TTC549 (cell line): ENCODE measurements at regions not wholly inside any gene's neighbourhood (a gene's known extent, or its start where the extent isn't known, plus 50 kb on each side); places are given as distances from the start of the nearest gene placed in this dataset.

Source experiments
- FAIRE-seq: peaks from 2 replicates; lab custom pipeline; 2012; peaks lifted over from hg19 to GRCh38; lab: Jason Lieb, UNC

DNA sequence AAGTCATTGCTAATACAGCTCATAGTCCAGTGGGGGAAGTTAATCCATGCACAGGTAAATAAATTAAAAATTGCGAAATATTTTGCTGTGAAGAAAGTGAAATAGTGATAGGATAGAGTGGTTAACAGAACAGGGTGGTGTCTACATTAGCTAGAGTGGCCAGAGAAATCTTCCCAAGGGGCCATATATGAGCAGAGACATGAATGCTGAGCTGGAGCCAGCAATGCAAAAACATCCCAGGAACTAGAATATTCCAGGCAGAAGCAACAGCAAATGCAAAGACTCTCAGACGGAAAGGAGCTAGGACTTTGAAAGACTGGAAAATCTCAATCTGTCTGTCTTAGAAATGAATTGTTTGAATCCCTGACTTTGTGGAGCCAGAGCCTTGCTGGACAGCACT, 1221.6 kb downstream of the MAT2B start:
- FAIRE-seq, result no peak

DNA sequence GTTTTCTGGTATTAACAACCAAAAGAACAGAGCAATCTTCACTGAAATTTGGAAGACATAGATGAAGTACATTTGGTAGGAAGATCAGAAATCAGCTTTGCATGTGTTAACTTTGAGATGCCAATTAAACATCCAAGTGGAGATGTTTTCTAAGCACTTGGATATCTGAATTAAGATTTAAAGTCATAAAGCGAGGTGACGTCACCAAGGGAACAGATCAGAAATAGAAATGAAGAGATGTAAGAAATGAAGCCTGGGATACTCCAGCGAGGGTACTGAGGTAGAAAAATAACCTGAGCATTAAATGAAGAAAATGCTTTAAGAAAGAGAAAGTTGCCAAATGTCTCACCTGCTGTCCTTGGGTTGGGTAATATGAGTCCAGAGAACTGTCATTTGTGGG, 1223.3 kb downstream of the MAT2B start:
- FAIRE-seq, result no peak

DNA sequence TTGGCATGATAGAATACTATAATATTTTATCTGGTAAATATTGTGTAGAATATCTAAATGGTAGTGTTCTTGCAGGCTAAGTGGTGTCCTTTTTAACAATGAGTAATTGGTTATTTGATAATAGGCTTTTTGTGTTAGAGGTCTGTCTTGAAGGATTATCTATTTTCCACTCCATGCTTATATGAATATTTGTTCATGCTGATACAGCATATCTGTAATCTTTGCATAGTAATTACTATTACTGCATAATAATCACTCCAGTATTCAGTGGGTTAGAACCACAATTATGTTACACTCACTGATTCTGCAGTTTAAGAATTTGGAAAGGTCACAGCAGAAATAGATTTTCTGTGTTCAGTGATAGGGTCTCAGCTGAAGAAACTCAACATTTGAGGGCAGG, 1229.9 kb downstream of the MAT2B start:
- no peak for FAIRE-seq

DNA sequence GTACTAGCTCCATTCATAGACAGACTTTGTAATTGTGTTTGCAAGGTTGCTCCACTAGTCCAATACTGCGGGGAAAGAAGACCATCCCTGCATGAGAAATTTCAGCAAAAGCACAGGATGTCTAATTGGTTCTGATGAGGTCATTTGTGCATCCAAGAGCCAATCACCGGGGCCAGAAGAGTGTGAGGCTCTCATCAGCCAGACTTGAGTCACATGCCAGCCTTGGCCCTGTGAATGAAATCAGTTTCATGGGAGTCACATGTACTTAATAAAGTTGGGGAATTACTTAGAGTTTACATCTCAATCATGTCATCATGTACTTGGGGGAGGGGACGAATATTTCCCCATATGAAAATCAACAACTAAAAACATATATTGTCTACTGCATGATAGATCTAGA, 1236.0 kb downstream of the MAT2B start:
- FAIRE-seq, result no peak

DNA sequence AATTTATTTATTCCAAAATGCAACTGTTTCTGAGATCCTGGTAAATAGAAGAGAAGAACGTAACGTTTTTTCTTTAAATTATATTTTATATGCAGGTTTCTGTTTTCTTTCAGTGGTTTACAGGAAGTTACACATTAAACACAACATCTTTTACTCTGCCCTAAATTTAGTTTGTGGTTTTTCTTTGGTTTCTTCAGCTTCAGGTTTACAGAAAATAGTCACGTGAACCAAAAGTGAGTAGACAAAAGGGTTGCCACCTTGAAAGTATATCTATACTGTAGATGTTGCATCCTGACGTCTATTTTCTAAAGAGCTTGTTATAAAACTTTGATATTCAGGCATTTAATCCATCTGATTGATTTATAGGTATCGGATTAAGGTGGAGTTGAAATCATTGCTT, 1236.6 kb downstream of the MAT2B start:
- FAIRE-seq, result no peak

DNA sequence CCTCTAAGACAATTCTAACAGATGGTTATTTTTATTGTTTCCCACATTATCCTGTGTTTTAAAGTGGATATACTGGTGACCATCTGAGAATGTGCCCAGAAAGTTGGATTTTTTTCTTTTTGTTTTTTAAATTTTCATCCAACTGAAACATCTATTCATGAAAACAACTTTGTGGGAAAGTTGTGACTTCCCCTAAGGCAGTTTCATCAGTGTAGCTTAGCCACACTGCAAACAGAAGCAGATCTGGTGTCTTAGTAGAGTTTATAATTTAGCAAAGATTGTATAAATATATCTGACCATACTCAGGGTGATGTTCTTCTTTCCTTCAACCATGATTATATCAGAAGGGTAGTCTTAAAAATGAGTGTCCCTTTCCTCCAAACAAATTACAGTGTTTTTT, 1241.3 kb downstream of the MAT2B start:
- FAIRE-seq, result no peak

DNA sequence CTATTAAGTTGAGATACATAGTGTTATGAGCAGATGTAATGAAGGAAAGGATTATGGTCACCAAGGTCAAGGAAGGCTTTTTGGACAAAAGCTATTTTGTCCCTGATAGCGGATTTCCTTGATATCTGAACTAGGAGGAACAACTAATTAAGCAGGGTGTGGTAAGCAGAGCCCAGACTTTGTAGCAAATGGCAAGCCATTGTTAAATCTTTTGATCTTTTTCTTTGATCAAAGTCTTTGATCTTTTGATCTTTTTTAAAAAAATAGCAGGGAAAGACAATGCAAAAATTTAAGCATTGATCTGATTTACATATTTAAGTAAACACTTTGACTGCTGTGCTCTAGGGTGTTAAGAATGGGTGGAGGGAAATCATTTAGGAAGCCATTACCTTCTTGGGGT, 1242.0 kb downstream of the MAT2B start:
- FAIRE-seq, result no peak

DNA sequence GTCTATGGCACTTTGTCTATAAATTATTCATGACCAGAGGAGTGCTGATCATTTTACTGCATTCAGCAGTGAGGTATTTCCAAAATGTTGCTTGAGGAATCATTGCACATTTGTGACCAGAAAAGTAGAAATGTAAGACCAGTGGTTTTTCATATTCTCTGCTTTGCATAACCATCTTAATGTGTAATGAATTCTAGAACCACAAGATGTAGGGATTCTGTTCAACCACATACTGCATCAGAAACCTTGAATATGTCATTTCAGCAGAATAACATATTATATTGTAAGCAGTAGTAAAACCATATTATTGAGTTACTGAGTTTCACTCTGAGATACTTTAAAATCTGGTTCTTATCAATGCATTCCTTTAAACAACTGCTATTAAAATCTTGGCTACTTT, 1243.4 kb downstream of the MAT2B start:
- FAIRE-seq, result no peak

DNA sequence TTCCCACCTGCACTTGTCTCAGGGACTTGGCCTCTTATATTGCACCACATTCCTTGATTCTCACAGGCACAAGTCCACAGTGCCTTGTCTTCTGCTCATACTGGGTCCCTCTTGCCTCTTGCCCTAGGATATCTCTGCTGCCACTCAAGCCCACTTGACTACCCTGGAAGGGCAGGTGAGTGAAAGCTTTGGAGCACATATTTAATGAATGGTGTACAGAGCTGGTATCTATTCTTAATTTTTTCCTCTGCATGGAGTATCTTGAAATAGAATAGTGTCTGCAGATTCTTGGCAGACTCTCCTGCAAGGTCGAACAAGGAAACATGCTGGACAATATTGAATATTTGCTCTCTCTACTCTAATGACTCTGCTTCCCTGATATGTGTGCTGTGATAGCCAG, 1248.0 kb downstream of the MAT2B start:
- no peak for FAIRE-seq

DNA sequence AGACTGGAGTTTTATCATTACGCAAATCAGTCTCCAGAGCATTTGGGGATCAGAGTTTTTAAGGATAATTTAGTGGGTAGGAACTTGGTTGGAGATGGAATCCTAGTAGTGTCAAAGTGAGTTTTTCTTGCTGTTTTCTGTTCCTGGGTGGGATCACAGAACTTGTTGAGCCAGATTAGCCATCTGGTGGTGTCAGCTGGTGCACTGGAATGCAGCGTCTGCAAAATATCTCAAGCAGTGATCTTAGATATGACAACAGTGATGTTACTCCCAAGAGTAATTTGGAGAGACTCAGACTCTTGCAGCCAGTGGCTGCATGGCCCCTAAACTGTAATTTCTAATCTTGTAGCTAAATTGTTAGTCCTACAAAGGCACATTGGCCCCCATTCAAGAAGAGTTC, 1257.8 kb downstream of the MAT2B start:
- no peak for FAIRE-seq

DNA sequence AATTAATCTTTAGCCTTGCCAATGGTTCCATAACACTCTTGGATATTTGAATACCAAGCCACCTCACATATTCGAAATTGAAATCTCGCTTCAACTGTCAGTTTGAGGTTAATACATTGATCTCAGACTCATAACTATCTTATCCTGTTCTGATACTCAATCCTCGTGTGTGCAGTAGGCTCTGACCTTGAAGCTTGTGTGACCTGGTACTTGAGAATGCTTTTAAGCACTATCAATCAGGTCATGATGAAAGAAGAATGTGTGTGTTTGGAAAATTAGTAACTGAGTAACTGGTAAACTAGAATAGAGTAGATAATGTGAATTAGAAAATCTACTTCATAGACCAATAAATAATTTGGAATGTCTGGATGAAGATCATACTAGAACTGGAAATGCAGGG, 1266.7 kb downstream of the MAT2B start:
- no peak for FAIRE-seq

DNA sequence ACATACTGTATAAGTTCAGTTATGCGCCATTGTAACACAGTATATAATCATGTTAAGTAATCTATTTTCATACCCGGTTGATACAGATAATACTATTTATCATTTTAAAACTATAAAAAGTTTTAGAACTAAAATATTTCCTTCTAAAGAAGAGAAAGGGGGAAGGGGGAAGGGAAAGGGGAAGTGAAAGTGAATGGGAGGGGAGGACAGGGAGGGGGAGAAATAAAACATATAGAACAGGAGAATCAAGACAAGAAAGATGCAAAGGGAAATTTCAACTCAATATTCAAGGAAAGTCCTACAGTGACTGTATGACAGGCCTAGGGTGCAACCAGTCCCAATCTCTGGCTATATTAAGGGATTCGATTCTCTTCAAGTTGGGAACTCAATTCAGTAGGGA, 1278.8 kb downstream of the MAT2B start:
- FAIRE-seq, result no peak

DNA sequence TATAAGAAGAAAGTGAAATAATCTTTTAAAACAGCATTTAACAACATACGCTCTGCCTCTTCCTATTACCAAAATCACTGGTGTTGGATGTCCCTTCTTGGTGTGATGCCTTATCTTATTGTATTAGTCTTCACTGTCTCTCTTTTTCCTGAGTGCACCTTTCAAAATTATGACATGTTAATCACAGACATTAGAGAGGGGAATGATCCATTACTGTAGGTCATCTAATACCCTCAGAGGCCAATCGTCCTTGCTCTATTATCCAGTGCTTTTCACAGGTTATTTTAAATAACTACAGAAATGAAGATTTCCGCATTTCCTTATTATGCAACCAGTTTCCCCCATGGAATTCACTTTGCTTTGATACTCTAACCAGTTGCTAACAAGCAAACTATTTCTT, 1292.7 kb downstream of the MAT2B start:
- no peak for FAIRE-seq

DNA sequence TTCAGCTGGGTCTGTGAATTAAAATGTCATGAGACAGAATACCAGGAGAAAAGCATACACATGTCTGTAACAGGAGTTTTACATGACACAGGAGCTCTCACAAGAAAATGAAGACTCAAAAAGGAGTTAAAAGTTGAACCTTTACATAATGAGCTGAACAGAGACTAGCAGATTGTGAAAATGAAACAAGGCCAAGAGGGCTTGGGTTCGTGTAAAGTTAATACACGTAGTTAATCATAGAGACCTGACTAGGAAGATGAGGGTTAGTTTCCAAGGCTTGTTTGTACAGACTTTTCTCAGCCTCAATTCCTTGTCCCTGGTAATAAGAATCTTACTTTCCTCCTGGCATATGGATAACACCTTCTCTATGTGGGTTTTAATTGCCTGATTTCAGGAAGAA, 1294.0 kb downstream of the MAT2B start:
- no peak for FAIRE-seq

DNA sequence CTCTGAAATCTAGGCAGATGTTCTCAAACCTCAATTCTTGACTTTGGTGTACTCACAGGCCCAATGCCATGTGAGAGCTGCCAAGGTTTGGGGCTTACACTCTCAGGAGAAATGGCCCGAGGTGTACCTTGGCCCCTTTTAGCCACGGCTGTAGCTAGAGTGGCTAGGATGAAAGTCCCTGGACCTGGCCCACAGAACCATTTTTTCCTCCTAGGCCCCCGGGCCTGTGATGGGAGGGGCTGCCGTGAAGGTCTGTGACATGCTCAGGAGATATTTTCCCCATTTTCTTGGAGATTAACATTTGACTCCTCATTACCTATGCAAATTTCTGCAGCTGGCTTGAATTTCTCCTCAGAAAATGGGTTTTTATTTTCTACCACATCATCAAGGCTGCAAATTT, 1296.5 kb downstream of the MAT2B start:
- no peak for FAIRE-seq

DNA sequence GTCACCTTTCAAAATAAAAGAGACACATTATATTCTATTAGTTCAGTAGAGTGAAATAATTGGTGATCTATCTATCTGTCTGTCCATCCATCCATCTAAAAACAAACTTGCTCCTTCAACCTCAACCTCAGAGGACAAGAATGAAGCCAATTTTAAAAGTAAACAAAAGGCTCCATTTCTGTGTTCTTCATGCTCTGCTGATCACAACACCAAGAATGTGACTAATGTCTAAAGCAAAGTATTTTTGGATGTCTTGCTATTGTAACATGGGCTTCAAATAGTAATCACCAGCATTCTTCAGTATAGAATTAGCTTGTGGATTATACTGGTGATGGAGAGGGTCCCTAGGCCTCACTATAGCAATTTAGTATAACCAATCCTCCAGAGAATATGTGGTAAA, 1304.4 kb downstream of the MAT2B start:
- no peak for FAIRE-seq

DNA sequence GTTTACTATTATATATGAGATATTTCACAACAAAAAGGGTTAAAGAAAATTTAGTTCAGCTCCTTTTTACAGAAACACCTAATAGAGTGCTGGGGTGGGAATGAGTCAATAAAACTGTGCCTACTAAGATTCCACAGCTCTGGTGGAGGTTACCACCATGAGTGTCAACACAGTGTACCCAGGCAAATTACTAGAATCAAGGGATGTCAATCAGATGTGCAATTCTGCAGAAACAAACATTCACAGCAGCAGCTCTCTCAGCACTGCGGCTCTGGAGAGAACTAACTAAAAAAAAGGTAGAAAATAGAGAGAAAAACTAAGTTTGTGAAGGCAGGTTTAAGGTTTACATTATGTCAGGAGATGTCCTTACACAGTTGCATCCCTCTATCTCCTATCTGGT, 1313.0 kb downstream of the MAT2B start:
- no peak for FAIRE-seq

DNA sequence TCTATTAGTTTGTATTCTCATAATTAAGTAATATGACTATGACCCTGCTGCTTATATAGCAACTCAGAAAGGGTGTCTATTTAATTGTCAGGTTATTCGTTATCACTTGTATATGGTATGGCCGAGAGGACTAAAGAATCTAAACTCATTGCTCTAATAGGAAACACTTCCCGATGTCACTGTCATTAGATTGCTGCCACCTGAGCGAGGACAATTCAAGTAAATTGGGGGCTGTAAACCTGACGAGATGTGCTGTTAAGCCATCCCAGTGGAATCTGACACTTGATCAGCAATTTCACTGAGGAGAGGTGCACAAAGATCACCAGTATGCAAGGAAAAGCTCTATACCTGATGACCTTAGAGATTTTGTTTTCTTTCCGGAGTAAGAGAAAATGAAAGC, 1319.3 kb downstream of the MAT2B start:
- no peak for FAIRE-seq

DNA sequence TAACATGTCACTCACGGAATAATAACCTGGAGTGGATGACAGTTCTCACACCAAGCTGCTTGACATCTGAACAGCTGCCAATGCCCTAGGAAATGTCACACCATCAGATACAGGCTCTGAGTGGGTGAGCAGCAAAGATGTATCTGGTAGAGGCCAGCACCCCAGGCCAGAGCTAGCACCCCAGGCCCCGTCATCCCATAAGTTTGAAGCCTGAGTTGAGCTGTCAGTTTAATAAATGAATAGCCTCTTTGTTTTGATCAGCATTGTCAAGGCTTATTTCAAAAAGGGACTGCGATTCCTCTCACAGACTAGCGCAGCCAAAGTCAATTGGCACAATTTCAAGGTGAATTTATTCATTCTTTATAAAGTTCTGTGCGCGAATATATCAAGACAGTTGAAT, 1327.1 kb downstream of the MAT2B start:
- no peak for FAIRE-seq

DNA sequence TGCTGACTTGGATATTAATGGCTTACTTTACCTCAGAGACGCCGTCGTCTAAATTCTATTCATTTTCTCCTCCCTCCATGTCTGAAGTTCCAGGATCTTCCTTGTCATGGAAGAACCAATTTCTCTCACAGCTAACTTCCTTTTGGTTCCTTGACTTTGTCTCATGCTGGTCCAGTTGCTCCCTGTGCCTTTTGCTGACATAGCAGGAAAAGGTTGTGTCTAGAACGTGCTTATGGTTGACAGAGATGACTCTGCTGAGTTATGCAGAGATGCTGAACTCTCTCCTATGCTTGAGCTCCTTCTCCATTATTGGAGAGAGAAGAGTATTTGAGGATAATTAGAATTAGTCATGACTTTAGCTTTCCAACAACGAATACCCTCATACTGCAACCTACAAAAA, 1338.9 kb downstream of the MAT2B start:
- FAIRE-seq, result no peak

DNA sequence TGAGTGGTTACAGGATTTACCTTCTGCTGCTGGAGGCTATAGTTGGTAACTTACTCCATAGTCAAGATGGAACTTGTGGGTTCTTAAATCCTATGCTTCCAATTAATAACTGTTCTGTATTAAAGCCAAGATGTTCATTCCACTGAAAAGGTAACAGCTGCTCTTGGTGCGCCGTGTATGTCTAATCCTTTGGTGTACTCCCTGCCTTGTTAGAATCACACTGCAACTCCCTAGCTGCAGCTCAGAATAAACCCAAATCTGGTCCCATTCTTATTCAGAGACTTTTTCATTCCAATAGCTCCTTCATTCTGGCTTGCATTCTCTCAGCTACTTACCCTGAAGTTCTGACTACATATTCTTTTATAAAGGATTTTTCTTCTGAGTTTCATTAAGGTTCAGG, 1355.5 kb downstream of the MAT2B start:
- no peak for FAIRE-seq

DNA sequence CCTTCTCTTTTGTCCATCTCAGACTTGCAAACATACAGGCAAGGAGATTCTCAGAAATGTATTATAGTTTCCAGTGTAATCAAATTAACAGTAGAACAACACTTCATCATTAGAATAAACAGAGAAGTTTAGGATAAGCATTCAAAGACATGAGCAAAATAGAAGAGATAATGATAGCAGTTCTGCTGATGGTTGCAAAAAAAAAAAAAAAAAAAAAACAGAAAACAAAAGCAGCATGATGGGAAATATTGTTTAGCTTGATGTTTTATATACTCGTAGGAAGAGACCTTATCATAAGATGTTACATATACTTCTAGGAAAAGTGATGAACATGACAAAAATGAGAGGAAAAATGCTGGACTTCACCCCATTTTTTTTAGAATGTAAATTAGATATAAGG, 1356.2 kb downstream of the MAT2B start:
- FAIRE-seq, result no peak

DNA sequence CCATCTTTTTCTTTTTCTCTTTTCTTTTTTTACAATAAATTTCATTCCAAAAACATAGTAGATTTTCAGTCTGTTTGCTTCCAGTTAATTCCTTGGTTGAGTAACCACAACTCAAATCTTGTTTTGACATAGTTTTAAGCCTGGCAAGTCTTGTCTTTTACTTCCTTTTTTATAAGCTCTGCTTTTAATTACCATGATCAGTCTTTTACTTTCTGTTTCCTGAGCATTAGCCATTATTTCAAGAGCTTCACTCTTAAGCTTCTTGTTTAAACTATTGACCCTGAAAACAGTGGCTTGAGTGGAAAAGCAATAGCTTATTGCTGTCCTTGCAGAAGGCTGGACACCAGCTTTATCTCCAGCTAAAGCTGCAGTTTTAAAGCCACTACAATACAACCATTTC, 1363.3 kb downstream of the MAT2B start:
- FAIRE-seq, result no peak

DNA sequence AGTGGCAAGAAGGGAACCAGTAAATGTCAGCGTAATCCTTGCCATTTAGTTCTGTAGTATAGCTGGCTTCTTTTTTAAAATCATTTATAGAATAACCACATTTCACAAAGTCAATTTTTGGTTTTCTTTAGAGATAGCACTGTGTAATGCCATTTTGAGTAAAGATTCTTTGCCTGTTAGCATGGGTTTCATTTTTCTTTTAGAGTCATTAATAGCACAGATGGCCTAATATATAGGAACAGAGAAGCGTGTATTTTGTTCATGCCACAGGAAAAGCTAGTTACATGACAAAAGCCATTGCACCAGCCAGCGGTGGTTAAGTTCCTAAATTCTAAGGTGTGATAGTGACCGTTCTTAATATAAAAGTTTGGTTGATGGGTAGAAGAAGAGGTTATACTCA, 1363.9 kb downstream of the MAT2B start:
- FAIRE-seq, result no peak

DNA sequence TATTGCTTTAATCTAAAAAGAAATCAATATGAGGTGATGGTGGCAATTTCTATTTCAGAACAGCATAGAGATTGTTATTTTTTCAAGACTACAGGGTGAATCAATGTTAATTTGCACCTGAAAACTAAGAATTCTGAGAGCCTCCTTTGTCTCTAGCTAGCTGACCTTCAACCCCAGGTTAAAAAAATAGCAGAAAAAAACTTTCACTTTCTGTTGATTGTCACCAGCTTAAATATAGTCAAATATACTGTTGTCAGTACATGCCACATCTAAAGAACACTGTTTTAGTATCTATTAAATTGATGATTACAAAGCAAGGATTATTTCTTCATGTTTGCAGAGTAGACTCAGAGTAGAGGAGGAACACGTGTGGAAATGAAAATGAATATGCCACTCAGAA, 1371.4 kb downstream of the MAT2B start:
- FAIRE-seq, result no peak

DNA sequence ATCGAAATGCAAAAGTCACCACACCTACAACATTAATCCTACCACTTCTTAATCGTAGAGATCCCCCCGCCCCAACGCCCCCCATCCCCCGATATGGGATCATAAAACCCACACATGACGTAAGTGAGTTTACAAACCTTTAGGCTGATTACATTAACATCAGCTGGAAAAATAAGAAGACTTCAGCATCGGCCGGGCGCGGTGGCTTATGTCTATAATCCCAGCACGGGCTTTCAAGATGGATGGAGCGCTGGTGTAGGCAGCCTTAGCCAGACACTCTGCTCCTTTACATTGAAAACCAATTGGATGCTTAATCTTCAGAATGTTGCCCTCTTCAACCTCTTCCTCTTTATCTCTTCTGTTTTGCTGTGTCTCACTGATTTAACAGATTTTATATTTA, 1376.0 kb downstream of the MAT2B start:
- no peak for FAIRE-seq
